GM23338 (cell line): ENCODE measurements at regions not wholly inside any gene's neighbourhood (a gene's known extent, or its start where the extent isn't known, plus 50 kb on each side); places are given as distances from the start of the nearest gene placed in this dataset.
"Not testable (repeated sequence)": the region's sequence is repeated elsewhere in the genome, so short reads cannot be mapped to it uniquely, and the experiment has no call there.

ENCODE experiments used
- ATAC-seq: fragments of 200-7000 bp; cut with Tn5 transposase; 3 replicates; pipeline ENCODE4 v1.9.1; 2020
- DNase-seq: peaks from one replicate; pipeline ENCODE4 v3.0.0-alpha.2; 2015; ENCODE audit warnings: low spot score
- H2AFZ ChIP-seq: fragments of 200-600 bp; sonication (generic); 2 replicates; pipeline ENCODE4 v1.8.0; 2016; ENCODE audit warnings: antibody characterized with exemption, mild to moderate bottlenecking, moderate library complexity
- H3F3A ChIP-seq: fragments of 200-600 bp; sonication (generic); replicated peaks from 2 replicates; pipeline ENCODE4 v1.8.0; 2017; ENCODE audit warnings: antibody characterized with exemption, mixed run types, low read depth
- H3K27ac ChIP-seq: fragments of 200-600 bp; sonication (generic); 2 replicates; pipeline ENCODE4 v1.6.1; 2016; ENCODE audit warnings: low read depth
- H3K27me3 ChIP-seq: fragments of 200-600 bp; sonication (generic); 2 replicates; pipeline ENCODE4 v1.8.0; 2016; ENCODE audit warnings: mild to moderate bottlenecking, mixed run types, moderate library complexity; ENCODE audit not compliant: insufficient read depth
- H3K36me3 ChIP-seq: fragments of 200-600 bp; sonication (generic); 2 replicates; pipeline ENCODE4 v1.8.0; 2016; ENCODE audit warnings: mild to moderate bottlenecking; ENCODE audit not compliant: insufficient read depth
- H3K4me1 ChIP-seq: fragments of 200-600 bp; sonication (generic); 2 replicates; pipeline ENCODE4 v1.8.0; 2016; ENCODE audit warnings: mild to moderate bottlenecking, moderate library complexity; ENCODE audit not compliant: insufficient read depth
- H3K4me2 ChIP-seq: fragments of 200-600 bp; sonication (generic); 2 replicates; pipeline ENCODE4 v1.7.1; 2017; ENCODE audit warnings: mixed run types
- H3K4me3 ChIP-seq: fragments of 200-600 bp; sonication (generic); 2 replicates; pipeline ENCODE4 v1.6.1; 2016; ENCODE audit warnings: mixed run types
- H3K79me2 ChIP-seq: fragments of 200-600 bp; sonication (generic); replicated peaks from 2 replicates; pipeline ENCODE4 v1.8.0; 2017; ENCODE audit warnings: mild to moderate bottlenecking; ENCODE audit not compliant: insufficient read depth
- H3K9me2 ChIP-seq: fragments of 200-600 bp; sonication (generic); 2 replicates; pipeline ENCODE4 v1.8.0; 2017; ENCODE audit not compliant: insufficient read depth
- H4K20me1 ChIP-seq: fragments of 200-600 bp; sonication (generic); replicated peaks from 2 replicates; pipeline ENCODE4 v1.8.0; 2017; ENCODE audit warnings: mild to moderate bottlenecking; ENCODE audit not compliant: insufficient read depth
- H3K27ac Mint-ChIP-seq: 2 replicates; pipeline ENCODE4 v1.8.0; 2020; ENCODE audit warnings: inconsistent platforms, mild to moderate bottlenecking, moderate library complexity, mixed read lengths
- H3K27me3 Mint-ChIP-seq: 3 replicates; pipeline ENCODE4 v1.8.0; 2022; ENCODE audit warnings: low read depth, mild to moderate bottlenecking, moderate library complexity, mixed read lengths, inconsistent platforms; ENCODE audit not compliant: insufficient read depth, poor library complexity
- H3K36me3 Mint-ChIP-seq: 3 replicates; pipeline ENCODE4 v1.8.0; 2021; ENCODE audit warnings: low read depth, mild to moderate bottlenecking, inconsistent platforms, moderate library complexity, mixed read lengths
- H3K4me1 Mint-ChIP-seq: 3 replicates; pipeline ENCODE4 v1.8.0; 2020; ENCODE audit warnings: mild to moderate bottlenecking, inconsistent platforms, mixed read lengths
- H3K4me3 Mint-ChIP-seq: 3 replicates; pipeline ENCODE4 v1.8.0; 2021; ENCODE audit warnings: moderate library complexity, mild to moderate bottlenecking, inconsistent platforms, mixed read lengths
- H3K9me3 Mint-ChIP-seq: 3 replicates; pipeline ENCODE4 v1.8.0; 2020; ENCODE audit warnings: moderate library complexity, mild to moderate bottlenecking, inconsistent platforms, mixed read lengths
- ETS1 ChIP-seq: IDR thresholded peaks from 2 replicates; pipeline ENCODE4 v1.6.1; 2016; ENCODE audit warnings: antibody characterized with exemption
- EZH2phosphoT487 ChIP-seq: fragments of 200-600 bp; sonication (generic); IDR thresholded peaks from one replicate; pipeline ENCODE4 v1.8.1; 2018; ENCODE audit warnings: antibody characterized with exemption; ENCODE audit not compliant: unreplicated experiment
- JUNB ChIP-seq: IDR thresholded peaks from one replicate; pipeline ENCODE4 v1.6.1; 2016; ENCODE audit warnings: antibody characterized with exemption; ENCODE audit not compliant: unreplicated experiment
- NANOG ChIP-seq: IDR thresholded peaks from 2 replicates; pipeline ENCODE4 v1.6.1; 2016; ENCODE audit warnings: antibody characterized with exemption, borderline replicate concordance
- POLR2AphosphoS5 ChIP-seq: IDR thresholded peaks from 2 replicates; pipeline ENCODE4 v1.6.1; 2016; ENCODE audit warnings: antibody characterized with exemption, low read depth
- REST ChIP-seq: IDR thresholded peaks from one replicate; pipeline ENCODE4 v1.6.1; 2018; ENCODE audit warnings: antibody characterized with exemption; ENCODE audit not compliant: unreplicated experiment
- ZNF114 ChIP-seq: fragments of 250-450 bp; sonication (Bioruptor Pico); IDR thresholded peaks from 2 replicates; pipeline ENCODE4 v1.5.0; 2020; ENCODE audit warnings: mild to moderate bottlenecking, moderate library complexity
- ZNF331 ChIP-seq: fragments of 250-450 bp; sonication (Bioruptor Pico); IDR thresholded peaks from 2 replicates; pipeline ENCODE4 v1.5.0; 2020; ENCODE audit warnings: low read depth, mild to moderate bottlenecking, moderate library complexity
- ZNF462 ChIP-seq: fragments of 250-450 bp; sonication (Bioruptor Pico); IDR thresholded peaks from 2 replicates; pipeline ENCODE4 v1.5.0; 2020; ENCODE audit warnings: mild to moderate bottlenecking, moderate library complexity

- TF ChIP-seq ETS1: no peak
- no peak for TF ChIP-seq JUNB
- TF ChIP-seq ZNF114 (CRISPR knock-in tag): no peak
- TF ChIP-seq REST: no peak
- no peak for TF ChIP-seq EZH2phosphoT487
These were observed 711.2 kb upstream of the SOX11 start (continued) for GRCh38 chr2:4980995-4981394.

- no peak for ATAC-seq
- no peak overlapping the region for H3K4me2 ChIP-seq
- no peaks in the 10 kb centered on the region for H4K20me1 ChIP-seq
- H2AFZ ChIP-seq: no peak overlapping the region
- H3F3A ChIP-seq: no peaks in the 10 kb centered on the region
- no peak overlapping the region for H3K4me3 ChIP-seq
- no peaks in the 10 kb centered on the region for H3K79me2 ChIP-seq
- Mint-ChIP-seq H3K27ac (no peak overlapping the region), H3K4me1 (no peaks in the 10 kb centered on the region), H3K27me3 (peaks cover 3% of the 10 kb centered on the region), H3K36me3 (peaks cover 5% of the 10 kb centered on the region), H3K9me3 (peaks cover 69% of the 10 kb centered on the region), H3K4me3 (no peak overlapping the region)
- DNase-seq: no peak
- H3K27me3 ChIP-seq: no peaks in the 10 kb centered on the region
- no peaks in the 10 kb centered on the region; the same call in 1 of the 2 replicates for H3K36me3 ChIP-seq
- TF ChIP-seq ZNF331 (CRISPR knock-in tag) (no peak), POLR2AphosphoS5 (no peak), NANOG (no peak), ZNF462 (no peak), JUNB (no peak), ZNF114 (CRISPR knock-in tag) (no peak)
- no peak overlapping the region for H3K27ac ChIP-seq
- no peaks in the 10 kb centered on the region for H3K9me2 ChIP-seq
- no peaks in the 10 kb centered on the region for H3K4me1 ChIP-seq
These were observed 710.3 kb upstream of the SOX11 start for GRCh38 chr2:4981802-4982409.

GRCh38 chr2:4988444-4988843 lies 703.7 kb upstream of the SOX11 start:
- not testable (repeated sequence) for H3K27me3 ChIP-seq, H3K27ac ChIP-seq, H3K36me3 ChIP-seq, H3K79me2 ChIP-seq, H3K4me3 ChIP-seq, H3K4me1 Mint-ChIP-seq, H3K4me3 Mint-ChIP-seq, H3K4me1 ChIP-seq, H3K9me2 ChIP-seq, DNase-seq, H3K27me3 Mint-ChIP-seq, H4K20me1 ChIP-seq, H3K4me2 ChIP-seq, H3K27ac Mint-ChIP-seq, ATAC-seq, H3F3A ChIP-seq, H3K36me3 Mint-ChIP-seq, H2AFZ ChIP-seq
- H3K9me3 Mint-ChIP-seq: peaks cover 68% of the 10 kb centered on the region
